NCI-H128 (cell line): ENCODE measurements at regions not wholly inside any gene's neighbourhood (a gene's known extent, or its start where the extent isn't known, plus 50 kb on each side); places are given as distances from the start of the nearest gene placed in this dataset.

Source experiments
- DNase-seq: peaks from one replicate; lab custom pipeline; 2025; ENCODE audit not compliant: unreplicated experiment; lab: John Stamatoyannopoulos, UW

- no peak for DNase-seq
These were observed 122.3 kb upstream of the RAB6C start for GRCh38 chr2:129857200-129857599.

GRCh38 chr2:129859175-129859574 lies 120.3 kb upstream of the RAB6C start:
- DNase-seq: no peak

- no peak for DNase-seq
These were observed 119.4 kb upstream of the RAB6C start for GRCh38 chr2:129860088-129860487.

GRCh38 chr2:129861666-129862288 lies 117.7 kb upstream of the RAB6C start:
- DNase-seq: no peak

GRCh38 chr2:129862668-129863067 lies 116.8 kb upstream of the RAB6C start:
- no peak for DNase-seq

GRCh38 chr2:129863350-129863749 lies 116.1 kb upstream of the RAB6C start:
- no peak for DNase-seq

- no peak for DNase-seq
These were observed 114.7 kb upstream of the RAB6C start for GRCh38 chr2:129864719-129865118.

- DNase-seq: no peak
These were observed 113.5 kb upstream of the RAB6C start for GRCh38 chr2:129865976-129866375.

GRCh38 chr2:129866391-129866790 lies 113.1 kb upstream of the RAB6C start:
- DNase-seq: no peak

- no peak for DNase-seq
These were observed 111.3 kb upstream of the RAB6C start for GRCh38 chr2:129868151-129868550.

GRCh38 chr2:129870685-129871241 lies 108.7 kb upstream of the RAB6C start:
- DNase-seq: no peak

- DNase-seq: no peak
These were observed 107.0 kb upstream of the RAB6C start for GRCh38 chr2:129872446-129872845.

- DNase-seq: no peak
These were observed 102.9 kb upstream of the RAB6C start for GRCh38 chr2:129876541-129876940.

GRCh38 chr2:129877289-129877741 lies 102.2 kb upstream of the RAB6C start:
- DNase-seq: peak; percentile 62

- DNase-seq: no peak
These were observed 101.4 kb upstream of the RAB6C start for GRCh38 chr2:129877795-129878775.

GRCh38 chr2:129879614-129880180 lies 99.8 kb upstream of the RAB6C start:
- DNase-seq: no peak

GRCh38 chr2:129880309-129880708 lies 99.2 kb upstream of the RAB6C start:
- no peak for DNase-seq

GRCh38 chr2:129880971-129881370 lies 98.5 kb upstream of the RAB6C start:
- no peak for DNase-seq

GRCh38 chr2:129881786-129882396 lies 97.6 kb upstream of the RAB6C start:
- DNase-seq: no peak

GRCh38 chr2:129882476-129882875 lies 97.0 kb upstream of the RAB6C start:
- DNase-seq: no peak

GRCh38 chr2:129883121-129883520 lies 96.3 kb upstream of the RAB6C start:
- DNase-seq: no peak
